GM21367 (cell line): ENCODE measurements at regions not wholly inside any gene's neighbourhood (a gene's known extent, or its start where the extent isn't known, plus 50 kb on each side); places are given as distances from the start of the nearest gene placed in this dataset.

Experiments
- ATAC-seq: cut with Tn5 transposase; IDR thresholded peaks from one replicate; pipeline ENCODE4 v1.9.1; 2021; ENCODE audit not compliant: unreplicated experiment

DNA sequence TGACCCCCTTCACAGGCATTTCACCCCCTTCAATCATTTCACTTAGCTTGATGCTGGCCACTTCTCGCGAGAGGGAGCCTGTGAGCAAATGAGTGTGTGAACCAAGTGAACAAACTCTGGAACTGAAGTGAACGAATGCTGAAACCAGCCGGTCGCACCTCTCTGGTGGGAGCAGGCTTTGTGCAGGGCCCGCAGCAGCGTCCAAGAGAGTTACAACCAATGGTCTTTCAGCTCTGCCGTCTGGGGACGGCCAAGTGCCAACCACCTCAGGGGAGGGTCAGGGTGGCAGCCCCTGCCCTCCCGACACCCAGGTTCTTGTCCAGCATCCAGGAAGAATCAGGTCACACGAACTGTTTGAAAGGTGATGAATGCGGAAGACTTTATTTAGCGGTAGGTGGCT is 764.0 kb downstream of the SUCLG1 start:
- ATAC-seq: no peak

DNA sequence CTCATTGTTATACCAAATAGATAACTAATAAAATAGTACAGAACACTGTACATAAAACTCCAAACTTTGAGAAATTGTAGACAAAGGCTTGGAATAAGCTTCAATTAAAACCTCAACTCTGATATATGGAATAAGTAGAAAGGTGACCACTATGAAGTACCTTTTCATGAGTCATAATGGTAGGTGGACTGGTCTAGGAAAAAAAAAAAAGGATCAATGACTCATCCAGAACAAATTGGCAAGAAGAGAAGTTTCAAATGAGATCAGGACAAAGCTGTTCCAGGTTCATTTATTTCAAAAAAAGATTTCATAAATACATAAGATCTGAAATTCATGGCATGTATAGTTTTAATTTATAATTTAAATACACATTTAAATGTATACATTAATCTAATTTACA is 769.7 kb downstream of the SUCLG1 start:
- no peak for ATAC-seq

DNA sequence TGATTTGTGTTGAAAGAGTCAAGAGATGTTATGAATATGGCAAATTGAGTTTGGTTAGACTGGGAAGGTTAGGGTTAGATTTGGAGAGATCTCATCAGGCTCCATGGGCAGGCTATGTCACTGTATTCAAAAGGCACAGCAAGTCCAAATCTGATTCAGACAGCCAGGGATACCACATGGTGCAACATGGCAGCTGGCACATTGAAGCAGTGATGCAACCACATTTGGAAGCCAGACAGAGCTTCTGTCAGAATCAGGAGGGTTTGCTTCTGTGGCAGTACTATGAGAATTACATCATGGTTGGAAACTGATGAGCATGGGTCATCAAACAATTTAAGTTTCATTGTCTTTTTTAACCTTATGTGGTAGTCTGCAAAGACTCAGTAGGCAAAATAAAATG is 772.2 kb downstream of the SUCLG1 start:
- ATAC-seq: no peak

DNA sequence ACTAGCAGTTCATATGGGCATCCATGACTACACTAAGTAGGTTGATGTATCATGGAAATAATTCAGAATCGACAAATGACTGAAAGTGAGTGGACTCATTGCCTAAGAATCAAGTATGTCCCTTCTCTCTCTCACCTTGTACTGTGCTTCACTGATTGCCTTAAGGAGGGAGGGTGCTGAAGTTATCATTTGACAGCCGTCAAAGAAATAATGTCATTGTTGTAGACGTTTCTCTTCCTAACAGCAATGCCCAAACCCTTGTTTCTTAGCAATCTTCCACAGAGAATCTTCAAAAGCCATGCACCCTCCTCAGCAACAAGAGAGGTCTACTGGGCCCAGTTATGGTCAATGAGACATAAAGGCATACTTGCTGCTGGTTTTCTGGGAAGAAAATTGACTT is 785.0 kb downstream of the SUCLG1 start:
- no peak for ATAC-seq

DNA sequence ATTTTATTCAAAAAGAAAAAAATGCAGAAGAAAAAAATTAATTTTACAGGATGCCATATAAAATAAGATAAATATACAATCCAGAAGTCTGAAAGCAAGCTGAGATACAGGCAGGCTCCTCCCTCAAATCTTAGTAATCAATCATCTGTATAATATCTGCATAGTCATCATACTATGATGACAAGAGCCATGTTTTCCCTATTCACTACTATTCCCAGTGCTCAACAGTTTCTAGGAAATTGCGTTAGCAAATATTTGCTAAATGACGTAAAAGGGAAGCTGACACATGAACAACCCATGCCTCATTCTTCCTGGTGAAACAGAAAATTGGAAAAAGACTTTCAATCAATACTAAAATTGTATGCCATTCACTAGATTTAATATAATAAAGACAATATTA is 793.2 kb downstream of the SUCLG1 start:
- ATAC-seq: no peak

DNA sequence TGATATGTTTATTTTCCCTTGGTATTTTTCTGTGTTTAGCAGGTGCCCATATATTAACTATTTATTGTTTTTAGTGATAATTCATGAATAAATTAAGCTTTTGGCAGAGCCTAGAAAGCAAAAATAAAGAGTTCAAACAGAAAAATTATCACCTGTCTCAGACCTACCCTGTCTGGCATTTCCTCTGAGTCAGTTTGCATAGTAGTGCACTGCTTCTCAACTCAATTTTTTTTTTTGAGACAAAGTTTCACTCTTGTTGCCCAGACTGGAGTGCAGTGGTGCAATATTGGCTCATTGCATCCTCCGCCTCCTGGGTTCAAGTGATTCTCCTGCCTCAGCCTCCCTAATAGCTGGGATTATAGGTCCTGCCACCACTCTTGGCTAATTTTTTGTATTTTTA is 793.9 kb downstream of the SUCLG1 start:
- no peak for ATAC-seq

DNA sequence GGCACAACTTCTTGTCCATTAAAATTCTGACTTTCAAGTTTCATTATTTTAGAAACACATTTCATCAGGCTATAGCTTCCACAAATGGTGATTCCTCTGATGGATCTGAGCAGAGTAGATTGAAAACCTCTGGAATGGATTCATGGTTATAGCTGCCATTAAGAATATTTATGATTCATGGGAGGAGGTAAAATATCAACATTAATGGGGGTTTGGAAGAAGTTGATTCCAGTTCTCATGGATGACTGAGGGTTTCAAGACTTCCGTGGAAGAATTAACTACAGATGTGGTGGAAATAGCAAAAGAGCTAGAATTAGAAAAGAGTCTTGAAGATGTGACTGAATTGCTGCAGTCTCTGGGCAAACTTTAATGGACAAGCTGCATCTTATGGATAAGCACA is 797.4 kb downstream of the SUCLG1 start:
- no peak for ATAC-seq

DNA sequence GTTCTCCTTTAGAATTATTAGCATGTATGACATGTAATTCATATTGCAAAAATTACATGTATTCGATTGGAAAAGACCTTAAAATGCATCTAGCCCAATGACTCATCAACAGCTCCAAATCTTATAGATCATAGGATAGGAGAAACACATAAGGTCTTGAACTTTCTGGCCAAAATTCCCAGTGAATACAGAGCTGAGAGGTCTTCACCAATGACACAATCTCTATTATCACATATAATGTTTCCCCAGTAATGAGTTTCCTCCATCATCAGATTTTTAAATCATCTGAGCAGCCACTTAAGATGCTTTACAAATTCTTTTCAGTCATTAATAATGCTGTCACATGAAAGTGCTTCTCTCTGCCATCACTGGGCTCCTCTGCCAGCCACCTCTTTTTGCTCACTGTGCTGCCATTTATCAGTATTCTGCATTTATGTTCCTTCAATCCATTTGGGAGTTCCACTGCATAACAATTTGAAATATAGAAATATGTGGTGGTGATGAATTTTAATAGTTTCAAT is 804.9 kb downstream of the SUCLG1 start:
- no peak for ATAC-seq

DNA sequence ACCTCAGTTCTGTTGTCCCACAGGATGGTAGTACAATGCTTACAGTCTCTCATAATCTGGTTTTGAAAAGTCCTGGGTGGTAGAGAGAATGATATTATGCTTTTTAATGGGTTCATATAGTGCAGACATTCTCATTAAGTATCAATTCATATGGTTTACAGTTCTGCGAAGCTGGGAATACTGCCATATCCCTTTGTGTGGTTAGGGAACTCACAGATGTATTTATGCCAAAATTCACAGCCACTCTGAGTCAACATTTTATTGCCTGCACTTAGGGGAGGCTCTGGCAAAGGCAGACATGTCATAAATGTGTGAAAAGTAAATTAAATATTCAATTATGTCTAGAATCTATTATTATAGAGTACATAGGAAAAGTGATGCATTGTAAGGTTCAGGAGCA is 808.2 kb downstream of the SUCLG1 start:
- ATAC-seq: no peak

DNA sequence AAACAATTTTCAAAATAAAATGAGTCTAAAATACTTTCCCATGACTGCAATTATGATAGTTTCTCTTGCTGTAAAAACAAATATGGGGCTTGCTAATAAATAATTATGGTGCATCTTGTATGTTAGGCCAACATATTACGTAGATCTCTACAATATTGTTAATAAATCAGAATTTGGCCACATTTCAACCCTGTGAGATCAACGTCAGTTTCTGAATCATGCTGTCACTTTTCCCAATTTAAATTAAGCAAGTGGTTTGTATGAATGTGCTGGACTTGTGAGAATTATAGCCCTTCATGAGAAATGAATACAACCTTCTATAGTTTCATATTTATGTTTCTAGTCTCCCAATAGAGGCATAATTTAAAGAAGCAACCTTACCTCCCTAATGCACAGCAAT is 808.9 kb downstream of the SUCLG1 start:
- no peak for ATAC-seq

DNA sequence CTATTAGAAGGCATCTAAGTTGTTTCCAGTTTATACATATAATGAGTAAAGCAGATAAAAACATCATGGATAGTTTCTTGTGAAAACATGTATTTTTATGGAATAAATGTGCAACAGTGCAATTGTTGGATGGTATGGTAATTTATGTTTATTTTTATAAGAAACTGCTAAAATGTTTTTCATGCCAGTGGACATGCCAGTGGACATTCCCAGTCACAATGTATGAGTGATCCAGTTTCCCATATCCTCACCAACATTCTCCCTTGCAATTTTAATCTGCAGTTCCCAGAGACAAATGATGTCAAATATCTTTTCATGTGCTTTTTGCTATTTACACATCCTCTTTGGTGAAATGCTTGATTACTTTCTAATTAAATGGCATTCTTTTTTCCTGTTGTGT is 818.6 kb downstream of the SUCLG1 start:
- no peak for ATAC-seq

DNA sequence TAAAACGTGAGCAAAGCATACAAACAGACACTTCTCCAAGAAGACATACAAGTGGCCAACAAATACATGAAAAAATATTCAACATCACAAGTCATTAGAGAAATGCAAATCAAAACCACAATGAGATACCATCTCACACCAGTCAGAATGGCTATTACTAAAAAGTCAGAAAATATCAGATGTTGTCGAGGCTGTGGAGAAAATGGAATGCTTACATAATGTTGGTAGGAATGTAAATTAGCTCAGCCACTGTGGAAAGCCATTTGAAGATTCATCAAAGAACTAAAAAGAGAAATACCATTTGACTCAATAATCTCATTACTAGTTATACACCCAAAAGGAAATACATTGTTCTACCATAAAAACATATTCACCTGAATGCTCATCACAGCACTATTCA is 825.7 kb downstream of the SUCLG1 start:
- ATAC-seq: no peak

DNA sequence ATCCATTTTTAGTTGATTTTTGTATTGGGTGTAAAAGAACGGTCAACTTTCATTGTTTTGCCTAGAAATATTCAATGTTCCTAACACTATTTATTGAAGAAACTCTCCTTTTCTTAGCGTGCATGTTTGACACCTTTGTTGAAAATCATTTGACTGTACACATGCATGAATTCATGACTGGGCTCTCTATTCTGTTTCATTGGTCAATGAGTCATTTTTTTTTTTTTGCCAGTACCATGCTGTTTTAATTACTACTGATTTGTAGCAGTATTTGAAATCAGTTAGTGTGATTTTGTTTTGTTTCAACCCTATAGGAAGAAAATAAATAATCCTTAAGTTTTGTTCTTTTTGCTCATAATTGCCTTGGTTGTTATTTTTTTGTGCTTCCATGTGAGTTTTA is 828.7 kb downstream of the SUCLG1 start:
- no peak for ATAC-seq

DNA sequence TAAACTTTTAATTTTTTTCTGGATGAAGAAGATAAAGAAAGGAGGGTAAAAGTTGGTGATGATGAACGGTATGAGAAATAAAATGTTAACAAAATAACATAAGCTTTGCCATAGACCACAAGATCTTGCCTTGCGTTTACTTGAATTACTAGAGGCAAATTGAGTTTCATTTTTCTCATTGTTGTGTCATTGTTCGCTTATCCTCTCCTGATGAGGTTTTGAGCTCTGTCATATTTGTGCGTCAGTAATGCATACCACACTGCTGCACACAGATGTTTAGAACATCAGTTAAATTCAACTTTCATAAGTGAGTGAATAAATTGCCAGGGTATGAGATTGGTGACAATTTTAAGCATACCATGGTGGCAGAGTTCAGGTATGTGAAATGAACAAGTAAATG is 843.6 kb downstream of the SUCLG1 start:
- no peak for ATAC-seq

DNA sequence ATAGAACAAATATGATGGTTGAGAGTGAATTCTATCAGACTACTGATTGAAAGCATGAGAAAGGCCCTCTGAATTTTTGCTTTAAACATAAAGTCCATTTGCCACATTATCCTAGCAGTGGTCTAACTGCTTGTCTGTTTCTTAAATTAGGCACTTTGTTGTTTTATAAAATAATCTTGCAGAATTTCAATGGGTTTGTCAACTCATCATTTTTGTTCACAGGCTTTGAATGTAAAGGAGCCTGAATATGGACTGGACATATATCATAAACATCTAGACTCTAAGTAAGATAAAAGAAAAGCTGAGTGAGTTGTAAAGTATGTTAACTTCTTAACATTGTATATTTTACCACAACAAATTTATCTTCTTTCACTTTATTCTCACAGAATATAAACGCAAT is 845.9 kb downstream of the SUCLG1 start:
- no peak for ATAC-seq

DNA sequence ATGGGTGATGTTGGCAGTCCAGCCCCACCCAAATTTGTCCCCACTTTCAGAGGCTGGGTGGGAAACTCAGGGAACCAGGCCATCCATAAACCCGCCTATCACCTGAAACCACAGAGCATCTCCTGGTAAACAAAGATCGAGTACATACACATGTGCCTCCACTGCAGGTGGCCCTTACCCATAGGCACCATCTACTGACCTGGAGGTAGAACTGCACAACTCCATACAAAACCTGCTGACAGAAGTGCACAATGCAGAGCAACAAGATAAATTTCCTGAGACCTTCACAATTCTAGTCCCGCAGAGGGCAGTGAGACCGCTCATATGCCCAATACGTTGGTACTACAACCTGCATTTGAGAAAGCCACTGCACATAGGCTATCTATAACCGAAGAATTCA is 856.3 kb downstream of the SUCLG1 start:
- ATAC-seq: no peak

DNA sequence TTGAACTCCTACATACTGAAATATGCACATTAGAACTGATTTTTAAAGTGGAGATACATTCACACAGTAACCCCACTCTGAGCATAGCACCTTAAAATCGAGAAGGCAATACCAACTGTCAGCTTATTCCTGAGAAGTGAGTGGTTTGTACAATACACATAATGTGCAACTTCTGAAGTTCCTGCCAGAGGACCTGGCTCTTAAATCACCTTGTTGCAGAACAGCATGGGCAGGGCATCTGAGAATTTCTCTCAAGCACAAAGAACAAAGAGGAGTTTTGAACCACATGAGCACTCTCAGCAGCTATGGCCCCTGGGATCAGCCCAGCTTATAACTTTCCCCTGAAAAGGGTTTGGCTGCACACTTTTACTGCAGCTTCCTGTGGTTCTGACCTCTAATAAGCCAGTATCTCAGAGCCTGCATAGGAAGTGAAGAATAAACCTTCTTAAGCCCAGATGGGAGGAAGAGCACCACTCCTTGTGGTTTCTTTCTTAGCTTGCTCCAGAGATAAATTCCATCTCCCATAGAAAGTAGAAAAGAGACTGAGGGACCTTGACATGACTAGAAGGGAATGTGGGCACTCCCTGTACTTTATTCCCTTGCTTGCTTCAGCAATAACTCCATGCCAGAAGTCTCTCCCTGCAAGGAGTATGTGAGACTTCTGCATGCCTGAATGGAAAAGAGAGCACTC is 862.3 kb downstream of the SUCLG1 start:
- ATAC-seq: no peak

DNA sequence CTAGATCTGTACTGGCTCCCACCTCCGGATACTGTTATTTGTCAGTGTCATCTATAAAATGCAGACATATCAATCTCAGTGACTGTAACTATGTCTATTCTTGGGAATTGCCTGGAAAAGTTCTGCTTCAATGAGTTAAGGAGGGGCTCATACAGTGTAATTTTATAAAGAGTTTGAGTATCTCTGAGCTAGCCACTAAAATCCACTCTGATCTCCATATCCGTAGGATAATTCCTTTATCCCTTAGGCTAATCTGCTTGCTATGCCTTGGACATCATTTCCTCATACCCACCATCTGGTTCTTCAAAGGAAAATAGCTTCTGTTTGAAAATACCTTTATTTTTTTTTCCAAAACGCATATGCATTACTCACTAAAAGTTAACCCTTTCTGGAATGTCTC is 863.2 kb downstream of the SUCLG1 start:
- no peak for ATAC-seq

DNA sequence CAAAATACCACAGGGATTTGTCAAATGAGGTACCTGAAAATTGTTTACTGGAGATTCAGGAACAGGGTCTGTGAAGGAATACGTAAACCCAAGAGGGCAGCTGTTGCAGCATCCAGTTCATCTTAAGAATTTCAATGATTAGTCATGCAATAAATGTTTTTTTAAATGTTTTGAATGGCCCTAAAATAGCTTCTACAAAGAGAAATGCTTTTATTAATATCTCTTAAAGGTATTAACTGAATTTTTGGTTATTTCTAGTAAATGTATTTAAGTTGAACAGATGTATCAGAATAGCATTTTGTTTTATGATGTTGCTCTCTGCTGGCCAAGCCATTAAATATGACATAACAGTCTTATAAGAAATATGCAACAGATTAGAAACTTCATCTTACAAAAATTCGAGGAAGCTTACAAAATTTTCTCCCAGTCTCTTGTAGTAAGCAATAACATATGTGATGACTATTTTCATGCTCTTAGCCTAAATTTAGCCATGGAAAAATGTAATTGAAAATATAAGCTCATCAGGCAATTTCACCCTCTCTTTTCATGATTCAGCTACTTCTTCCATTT is 863.9 kb downstream of the SUCLG1 start:
- ATAC-seq: no peak

DNA sequence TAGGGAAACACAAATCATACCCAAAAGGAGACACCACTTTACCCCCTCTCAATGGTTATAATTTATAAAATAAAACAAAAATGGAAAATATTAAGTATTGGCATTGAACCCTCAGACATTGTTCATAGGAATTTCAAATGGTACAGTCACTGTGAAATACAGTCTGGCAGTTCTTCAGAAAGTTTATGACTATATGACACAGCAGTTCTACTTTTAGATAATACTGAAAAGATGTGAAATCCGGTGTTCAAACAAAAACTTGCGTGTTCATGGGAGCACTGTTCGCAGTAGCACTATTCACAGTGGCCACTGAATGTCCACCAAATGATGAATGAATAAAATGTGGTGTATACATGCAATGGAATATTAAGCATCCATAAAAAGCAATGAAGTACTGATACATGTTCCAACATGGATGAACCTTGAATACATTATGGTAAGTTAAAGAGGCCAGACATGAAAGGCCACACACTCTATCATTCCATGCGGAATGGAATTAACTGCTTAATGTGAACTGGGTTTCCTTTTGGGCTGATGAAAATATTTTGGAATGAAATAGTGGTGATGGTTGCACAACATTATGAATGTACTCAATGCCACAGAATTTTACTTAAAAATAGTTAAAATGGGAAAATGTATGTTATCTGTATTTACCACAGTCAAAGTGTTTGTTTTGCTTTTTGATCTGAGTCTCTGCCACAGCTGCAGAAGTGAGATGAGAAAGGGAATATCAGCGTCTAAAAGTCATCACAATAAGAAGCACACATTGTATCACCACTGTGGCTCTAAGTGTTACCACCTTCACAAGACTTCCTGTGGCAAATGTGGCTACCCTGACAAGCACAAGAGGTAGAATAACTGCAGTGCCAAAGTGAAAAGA is 864.6 kb downstream of the SUCLG1 start:
- no peak for ATAC-seq

DNA sequence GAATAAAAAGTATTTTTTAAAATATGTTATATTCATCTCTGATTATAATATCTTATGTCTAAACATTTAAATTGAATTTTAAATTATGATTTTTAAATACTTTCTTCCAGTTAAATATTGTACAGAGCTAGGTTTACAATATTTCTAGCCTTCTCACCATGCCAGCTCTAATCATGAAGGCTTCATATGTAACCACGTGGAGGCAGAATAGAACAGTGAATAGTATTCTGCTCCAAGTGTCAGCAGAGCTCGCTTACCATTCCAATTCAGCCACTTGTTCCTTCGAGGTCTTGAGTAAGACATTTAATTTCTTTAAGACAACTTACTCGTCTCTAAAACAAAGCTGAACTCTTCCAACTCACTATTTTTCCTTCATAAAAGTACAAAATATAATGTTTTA is 871.8 kb downstream of the SUCLG1 start:
- ATAC-seq: no peak

DNA sequence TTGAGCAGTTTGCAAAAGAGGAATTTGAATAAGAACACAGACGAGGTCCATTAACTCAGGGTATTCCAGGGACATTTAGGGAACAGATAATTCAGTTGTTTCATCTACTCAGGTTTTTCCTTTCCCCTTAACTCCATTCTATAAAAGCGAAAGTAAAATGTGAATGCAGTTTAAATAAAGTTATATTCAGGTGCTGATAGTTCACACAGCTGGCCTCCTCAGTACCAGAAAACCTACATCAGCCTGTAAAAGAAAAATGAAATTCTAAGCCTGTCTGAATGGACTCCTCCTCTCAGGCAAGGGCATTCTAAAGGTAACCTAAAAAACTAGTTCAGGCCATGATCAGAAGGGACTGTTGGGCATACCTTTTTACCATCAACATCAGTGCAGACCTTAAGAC is 873.8 kb downstream of the SUCLG1 start:
- no peak for ATAC-seq
